ENCODE measurements at regions not wholly inside any gene's neighbourhood (a gene's known extent, or its start where the extent isn't known, plus 50 kb on each side); places are given as distances from the start of the nearest gene placed in this dataset.

DNA sequence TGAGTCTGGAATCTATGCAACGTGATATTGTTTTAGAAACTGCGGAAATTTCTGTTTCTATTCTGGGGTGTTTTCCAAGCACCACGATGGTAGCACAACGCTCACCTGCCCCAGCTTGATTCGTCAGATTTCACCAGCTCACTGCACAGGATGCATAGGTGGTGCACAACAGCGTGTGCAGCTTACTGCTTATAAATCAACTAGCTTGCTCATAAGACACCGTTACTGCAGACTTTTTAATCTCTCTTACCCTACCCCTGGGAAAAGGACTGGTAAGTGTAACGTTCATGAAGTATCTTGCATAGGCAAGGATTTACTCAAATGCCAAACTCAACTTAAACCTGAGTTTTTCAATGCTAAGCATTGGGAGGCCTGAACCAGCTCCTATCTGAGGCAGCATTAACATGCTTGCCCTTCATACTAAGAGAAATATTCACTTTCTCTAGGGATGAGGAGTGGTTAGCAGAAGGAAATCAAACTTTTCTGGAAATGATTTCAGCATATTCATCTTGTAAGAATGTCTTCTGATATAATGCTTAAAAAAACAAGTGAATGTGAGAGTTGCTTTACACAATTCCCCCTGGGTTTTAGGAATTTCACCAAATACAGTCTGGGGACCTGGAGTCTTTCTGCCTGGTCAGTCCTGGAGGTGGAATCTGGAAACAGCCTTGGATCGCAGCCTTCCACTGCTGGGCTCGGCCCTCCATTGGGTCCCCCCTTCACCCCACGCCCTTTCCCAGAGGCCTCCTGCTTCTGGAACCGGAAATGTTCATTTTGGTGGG, 100.6 kb downstream of the DACT2 start:
- Mint-ChIP-seq H3K9me3 (ENCODE audit: insufficient read depth) (no peaks in the 10 kb centered on the region), H3K4me1 (no peaks in the 10 kb centered on the region), H3K4me3 (no peak overlapping the region), H3K27ac (no peak overlapping the region), H3K27me3 (no peaks in the 10 kb centered on the region)
- Histone ChIP-seq H3K79me2 (ENCODE audit: control insufficient read depth, insufficient read depth, low read length) (no peaks in the 10 kb centered on the region), H3K36me3 (replicated peaks in 1 of 2; ENCODE audit: control extremely low read depth in 1 of 2, control insufficient read depth in 1 of 2, extremely low read depth in 1 of 2, insufficient read depth in 2 of 2, low read length in 1 of 2) (no peaks in the 10 kb centered on the region), H3K9ac (ENCODE audit: low read length) (no peak overlapping the region), H3K27me3 (replicated peaks in 1 of 4; ENCODE audit: control extremely low read depth in 1 of 4, control insufficient read depth in 3 of 4, insufficient read depth in 4 of 4, low read length in 3 of 4) (no peaks in the 10 kb centered on the region), H3K4me3 (ENCODE audit: control extremely low read depth in 1 of 5, extremely low read depth in 1 of 5, insufficient read depth in 1 of 5, low read depth in 2 of 5, low read length in 4 of 5) (no peak overlapping the region), H3K4me1 (ENCODE audit: control insufficient read depth in 2 of 2, insufficient read depth in 2 of 2, low read length in 2 of 2) (no peaks in the 10 kb centered on the region), H2AFZ (ENCODE audit: insufficient read depth, low read depth, low read length, poor library complexity, severe bottlenecking) (no peak overlapping the region), H4K20me1 (ENCODE audit: control insufficient read depth, insufficient read depth, low read length, poor library complexity, severe bottlenecking) (no peaks in the 10 kb centered on the region), H3K27ac (ENCODE audit: low read length in 2 of 2) (no peak overlapping the region), H3K9me3 (ENCODE audit: control extremely low read depth in 1 of 3, control insufficient read depth in 2 of 3, insufficient read depth in 1 of 3, low read length in 2 of 3) (peaks cover 0 to 16% (median 0%) of the 10 kb centered on the region in 3 donors), H3K4me2 (replicated peaks; ENCODE audit: low read depth, low read length, poor library complexity, severe bottlenecking) (no peak overlapping the region)
- CTCF ChIA-PET: no interaction called here
- DNase-seq (no peak), ATAC-seq (ENCODE audit: low read depth) (no peak)
- WGBS (ENCODE audit: insufficient coverage): 75% methylated on average over 9 of the region's 12 CpGs
- POLR2A ChIA-PET: no interaction called here
- TF ChIP-seq, protein P1, sequence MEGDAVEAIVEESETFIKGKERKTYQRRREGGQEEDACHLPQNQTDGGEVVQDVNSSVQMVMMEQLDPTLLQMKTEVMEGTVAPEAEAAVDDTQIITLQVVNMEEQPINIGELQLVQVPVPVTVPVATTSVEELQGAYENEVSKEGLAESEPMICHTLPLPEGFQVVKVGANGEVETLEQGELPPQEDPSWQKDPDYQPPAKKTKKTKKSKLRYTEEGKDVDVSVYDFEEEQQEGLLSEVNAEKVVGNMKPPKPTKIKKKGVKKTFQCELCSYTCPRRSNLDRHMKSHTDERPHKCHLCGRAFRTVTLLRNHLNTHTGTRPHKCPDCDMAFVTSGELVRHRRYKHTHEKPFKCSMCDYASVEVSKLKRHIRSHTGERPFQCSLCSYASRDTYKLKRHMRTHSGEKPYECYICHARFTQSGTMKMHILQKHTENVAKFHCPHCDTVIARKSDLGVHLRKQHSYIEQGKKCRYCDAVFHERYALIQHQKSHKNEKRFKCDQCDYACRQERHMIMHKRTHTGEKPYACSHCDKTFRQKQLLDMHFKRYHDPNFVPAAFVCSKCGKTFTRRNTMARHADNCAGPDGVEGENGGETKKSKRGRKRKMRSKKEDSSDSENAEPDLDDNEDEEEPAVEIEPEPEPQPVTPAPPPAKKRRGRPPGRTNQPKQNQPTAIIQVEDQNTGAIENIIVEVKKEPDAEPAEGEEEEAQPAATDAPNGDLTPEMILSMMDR (IDR thresholded peaks at IDR 0.05): no peak
- TF ChIP-seq EZH2 (IDR thresholded peaks at IDR 0.05; ENCODE audit: borderline replicate concordance, insufficient read depth, low read depth, low read length, poor library complexity, severe bottlenecking): no peak
- intact Hi-C loops (cut with micrococcal nuclease): no loop called here

GRCh38 chr6:168217880-168218537, 101.6 kb downstream of the DACT2 start:
- TF ChIP-seq EZH2 (IDR thresholded peaks at IDR 0.05; ENCODE audit: borderline replicate concordance, insufficient read depth, low read depth, low read length, poor library complexity, severe bottlenecking): no peak
- TF ChIP-seq, protein P1 (IDR thresholded peaks at IDR 0.05): no peak
- Histone ChIP-seq H3K27me3 (replicated peaks in 1 of 4; ENCODE audit: control extremely low read depth in 1 of 4, control insufficient read depth in 3 of 4, insufficient read depth in 4 of 4, low read length in 3 of 4) (no peaks in the 10 kb centered on the region), H3K36me3 (replicated peaks in 1 of 2; ENCODE audit: control extremely low read depth in 1 of 2, control insufficient read depth in 1 of 2, extremely low read depth in 1 of 2, insufficient read depth in 2 of 2, low read length in 1 of 2) (no peaks in the 10 kb centered on the region), H3K27ac (ENCODE audit: low read length in 2 of 2) (no peak overlapping the region), H3K9me3 (ENCODE audit: control extremely low read depth in 1 of 3, control insufficient read depth in 2 of 3, insufficient read depth in 1 of 3, low read length in 2 of 3) (peaks cover 0 to 20% (median 0%) of the 10 kb centered on the region in 3 donors), H3K9ac (ENCODE audit: low read length) (no peak overlapping the region), H3K4me1 (ENCODE audit: control insufficient read depth in 2 of 2, insufficient read depth in 2 of 2, low read length in 2 of 2) (no peaks in the 10 kb centered on the region), H3K4me3 (ENCODE audit: control extremely low read depth in 1 of 5, extremely low read depth in 1 of 5, insufficient read depth in 1 of 5, low read depth in 2 of 5, low read length in 4 of 5) (no peak overlapping the region), H3K4me2 (replicated peaks; ENCODE audit: low read depth, low read length, poor library complexity, severe bottlenecking) (no peak overlapping the region), H4K20me1 (ENCODE audit: control insufficient read depth, insufficient read depth, low read length, poor library complexity, severe bottlenecking) (no peaks in the 10 kb centered on the region), H3K79me2 (ENCODE audit: control insufficient read depth, insufficient read depth, low read length) (no peaks in the 10 kb centered on the region), H2AFZ (ENCODE audit: insufficient read depth, low read depth, low read length, poor library complexity, severe bottlenecking) (no peak overlapping the region)
- Mint-ChIP-seq H3K4me1 (no peaks in the 10 kb centered on the region), H3K9me3 (ENCODE audit: insufficient read depth) (no peaks in the 10 kb centered on the region), H3K4me3 (no peak overlapping the region), H3K27me3 (no peaks in the 10 kb centered on the region), H3K27ac (no peak overlapping the region)
- intact Hi-C loops (cut with micrococcal nuclease): no loop called here
- ATAC-seq (ENCODE audit: low read depth) (no peak), DNase-seq (no peak)
- ChIA-PET CTCF (no interaction called here), POLR2A (no interaction called here)
- 83% methylated on average over 2 of the region's 9 CpGs for WGBS (ENCODE audit: insufficient coverage)
